ENCODE measurements at regions not wholly inside any gene's neighbourhood (a gene's known extent, or its start where the extent isn't known, plus 50 kb on each side); places are given as distances from the start of the nearest gene placed in this dataset.

DNA sequence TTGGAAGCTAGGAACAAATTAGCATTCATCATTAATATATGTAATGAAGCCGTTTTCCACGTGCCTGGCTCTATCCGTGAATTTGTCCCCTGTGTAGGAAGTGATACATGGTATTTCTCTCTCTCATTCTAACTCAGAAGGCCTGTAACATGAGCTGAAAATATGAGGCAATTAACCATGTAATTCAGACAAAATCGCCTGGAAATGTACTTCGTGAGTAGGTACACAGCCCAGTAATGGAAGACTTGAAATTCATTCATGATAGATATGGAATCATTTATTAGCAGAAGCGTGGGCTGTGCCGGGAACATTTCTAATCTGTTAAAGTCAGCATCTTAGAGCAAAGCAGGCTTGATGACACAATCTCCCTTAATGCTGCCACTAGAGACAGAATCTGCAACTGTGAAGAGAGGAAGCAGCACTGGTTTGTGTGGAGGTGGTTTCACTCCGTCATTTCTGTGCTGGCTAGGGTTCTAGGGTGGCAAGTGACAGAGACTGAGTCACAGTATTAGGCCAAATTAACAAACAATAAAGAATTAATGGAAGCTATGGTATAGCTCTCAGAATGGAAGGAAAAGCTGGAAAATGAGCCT lies 225.0 kb upstream of the PROK2 start:
- intact Hi-C loops (cut with DNase I): no loop called here
- no peak for DNase-seq (ENCODE audit: low spot score)

DNA sequence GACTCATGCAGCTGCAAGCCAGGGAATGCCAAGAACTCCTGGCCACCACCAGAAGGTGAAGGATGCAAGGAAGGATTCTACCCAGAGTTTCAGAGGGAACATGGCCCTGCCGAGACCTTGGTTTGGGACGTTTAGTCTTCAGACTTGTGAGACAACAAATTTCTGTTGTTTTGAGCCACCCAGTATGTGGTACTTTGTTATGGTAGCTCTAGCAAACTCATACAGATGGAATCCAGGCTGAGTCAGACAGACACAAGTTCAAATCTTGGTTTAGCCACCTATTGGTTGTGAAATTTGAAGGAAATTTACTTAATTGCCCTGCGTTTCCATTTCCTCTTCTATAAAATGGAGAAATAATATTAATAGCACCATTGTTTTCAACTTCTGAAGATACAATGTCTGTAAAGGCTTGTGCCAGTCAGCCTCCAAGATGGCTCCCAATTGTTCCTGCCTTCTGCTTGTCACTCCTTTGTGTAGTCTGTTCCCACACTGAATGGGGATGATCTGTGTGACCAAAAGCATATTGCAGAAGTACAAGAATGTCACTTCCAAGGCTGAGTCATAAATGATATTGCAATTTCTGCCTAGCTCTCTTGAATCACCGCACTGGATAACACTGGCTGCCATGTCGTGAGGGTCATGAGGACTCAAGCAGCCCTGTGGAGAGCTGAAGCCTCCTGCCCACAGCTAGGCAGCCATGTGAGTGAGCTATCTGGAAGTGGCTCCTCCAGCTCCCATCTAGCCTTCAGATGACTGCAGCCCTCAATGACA lies 223.5 kb upstream of the PROK2 start:
- no peak for DNase-seq (ENCODE audit: low spot score)
- intact Hi-C loops (cut with DNase I): no loop called here

DNA sequence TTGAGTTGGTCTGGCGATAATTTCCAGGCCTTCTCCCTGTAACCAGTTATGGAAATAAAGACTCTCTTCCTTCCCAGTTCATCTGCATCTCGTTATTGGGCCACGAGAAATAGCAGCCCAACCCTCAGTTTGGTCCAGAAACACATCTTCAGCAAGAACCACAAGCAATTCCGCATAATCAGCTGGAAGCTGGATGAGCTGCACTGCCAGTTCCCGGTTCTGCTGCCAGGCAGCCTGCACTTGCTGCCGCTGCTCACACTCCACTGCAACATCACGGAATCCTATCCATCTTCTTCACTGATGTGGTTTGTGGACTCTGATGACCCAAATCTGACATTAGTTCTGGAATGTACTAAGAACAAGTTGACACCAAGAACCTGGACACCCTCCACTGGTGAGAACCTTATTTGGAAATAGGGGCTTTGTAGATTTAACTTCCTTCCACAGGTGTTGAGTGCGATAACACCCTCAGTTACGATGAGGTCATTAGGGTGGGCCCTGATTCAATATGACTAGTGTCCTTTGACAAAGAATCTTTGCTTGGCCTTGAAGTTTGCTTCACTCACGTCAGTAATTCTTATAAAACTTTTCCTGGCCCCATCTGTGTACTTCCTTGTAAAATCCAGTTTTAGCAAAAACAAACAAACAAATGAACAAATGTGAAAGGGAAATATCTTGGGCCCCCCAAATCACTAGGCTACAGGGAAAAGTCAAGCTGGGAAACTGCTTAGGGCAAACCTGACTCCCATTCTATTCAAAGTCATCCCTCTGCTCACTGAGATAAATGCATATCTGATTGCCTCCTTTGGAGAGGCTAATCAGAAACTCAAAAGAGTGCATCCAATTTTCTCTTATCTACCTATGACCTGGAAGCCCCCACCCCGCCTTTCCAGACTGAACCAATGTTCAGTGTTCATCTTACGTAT lies 221.9 kb upstream of the PROK2 start:
- intact Hi-C loops (cut with DNase I): no loop called here
- DNase-seq (ENCODE audit: low spot score): no peak

DNA sequence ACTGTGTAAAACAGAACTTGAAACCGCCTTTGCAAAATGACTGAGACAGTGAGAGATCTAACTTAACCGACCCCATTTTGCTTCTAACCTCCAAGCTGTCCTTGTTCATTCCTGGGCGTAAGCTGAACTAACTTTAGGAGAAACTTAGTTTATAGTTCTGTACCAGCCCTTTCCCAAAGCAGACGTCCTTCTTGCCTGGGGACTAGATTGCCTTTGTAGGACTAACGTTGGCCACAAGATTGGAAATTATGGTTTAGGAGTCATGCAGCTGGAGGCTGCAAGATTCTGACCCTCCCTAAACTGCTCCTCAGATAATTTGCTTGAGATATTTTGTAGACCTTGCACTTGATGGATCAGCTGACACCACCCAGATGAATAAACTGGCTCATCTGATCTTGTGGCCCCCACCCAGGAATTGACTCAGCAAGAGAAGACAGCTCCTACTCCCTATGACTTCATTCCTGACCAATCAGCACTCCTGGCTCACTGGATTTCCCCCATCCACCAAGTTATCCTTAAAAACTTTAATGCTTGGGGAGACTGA lies 219.9 kb upstream of the PROK2 start:
- DNase-seq (ENCODE audit: low spot score): no peak
- intact Hi-C loops (cut with DNase I): no loop called here

DNA sequence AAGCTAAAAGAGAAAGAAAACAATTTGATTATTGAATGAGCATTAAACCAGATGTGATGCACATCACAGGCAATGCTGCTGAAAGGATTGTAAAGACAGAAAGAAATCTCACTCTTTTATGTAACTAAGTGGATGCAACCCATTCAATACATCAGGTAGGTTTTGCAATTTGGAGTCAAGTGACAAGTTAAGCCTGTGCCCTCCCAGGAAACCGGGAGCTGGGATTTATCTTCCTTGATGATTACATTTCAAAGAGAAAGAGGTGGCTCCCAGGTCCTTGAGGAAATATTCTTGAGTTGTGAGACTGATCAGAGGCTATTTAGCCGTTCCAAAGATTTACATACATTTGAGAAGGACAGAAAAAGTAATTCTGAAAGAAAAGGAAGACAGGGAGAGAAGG lies 219.0 kb upstream of the PROK2 start:
- intact Hi-C loops (cut with DNase I): no loop called here
- no peak for DNase-seq (ENCODE audit: low spot score)

DNA sequence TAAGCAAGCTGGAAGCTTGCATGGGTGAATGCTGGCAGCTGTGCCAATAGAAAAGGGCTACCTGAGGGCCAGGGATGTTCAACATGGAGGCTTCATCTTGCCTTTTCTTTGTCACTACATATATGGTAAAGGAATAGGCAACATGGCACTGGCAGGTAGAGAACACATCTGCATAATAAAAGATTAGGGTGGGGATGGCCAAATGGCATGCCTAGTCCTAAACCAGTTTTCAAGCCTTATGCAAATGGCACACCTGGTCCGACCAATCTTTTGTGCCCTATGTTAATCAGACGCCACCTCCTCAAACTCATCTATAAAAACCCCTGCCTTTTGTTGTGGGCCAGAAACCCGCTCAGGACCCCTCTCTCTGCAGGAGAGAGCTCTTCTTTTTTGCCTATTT lies 216.8 kb upstream of the PROK2 start:
- no peak for DNase-seq (ENCODE audit: low spot score)
- intact Hi-C loops (cut with DNase I): no loop called here

DNA sequence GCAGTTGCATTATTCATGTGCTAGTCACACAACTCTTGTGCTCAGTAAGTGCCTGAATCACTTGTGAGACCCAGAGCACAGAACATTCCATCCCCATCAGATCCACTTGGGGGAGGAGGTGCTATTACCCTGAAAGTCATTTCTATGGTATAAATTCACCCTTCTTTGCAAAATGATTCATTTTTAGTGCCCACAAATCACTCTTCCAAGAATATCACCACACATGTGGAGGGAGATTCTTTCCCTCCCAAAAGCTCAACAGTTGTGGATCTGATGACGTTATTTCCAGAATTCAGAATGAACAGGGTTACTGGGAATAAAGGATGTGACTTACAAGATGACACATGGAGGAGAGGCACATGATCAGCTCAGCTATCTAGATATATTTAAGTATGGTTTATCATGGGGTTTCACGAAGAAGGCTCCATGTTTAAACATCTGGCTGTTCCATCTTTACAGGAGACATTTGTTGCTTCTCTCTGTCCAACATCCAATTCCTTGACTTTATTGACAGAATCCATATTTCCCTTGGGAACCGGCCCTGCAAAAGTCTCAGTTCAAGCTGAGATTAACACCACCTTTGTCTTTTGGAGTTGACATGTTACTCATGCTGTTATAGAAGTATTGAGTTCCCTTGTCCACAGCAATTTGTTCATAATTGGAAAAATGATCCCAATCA lies 214.2 kb upstream of the PROK2 start:
- no peak for DNase-seq (ENCODE audit: low spot score)
- intact Hi-C loops (cut with DNase I): no loop called here

DNA sequence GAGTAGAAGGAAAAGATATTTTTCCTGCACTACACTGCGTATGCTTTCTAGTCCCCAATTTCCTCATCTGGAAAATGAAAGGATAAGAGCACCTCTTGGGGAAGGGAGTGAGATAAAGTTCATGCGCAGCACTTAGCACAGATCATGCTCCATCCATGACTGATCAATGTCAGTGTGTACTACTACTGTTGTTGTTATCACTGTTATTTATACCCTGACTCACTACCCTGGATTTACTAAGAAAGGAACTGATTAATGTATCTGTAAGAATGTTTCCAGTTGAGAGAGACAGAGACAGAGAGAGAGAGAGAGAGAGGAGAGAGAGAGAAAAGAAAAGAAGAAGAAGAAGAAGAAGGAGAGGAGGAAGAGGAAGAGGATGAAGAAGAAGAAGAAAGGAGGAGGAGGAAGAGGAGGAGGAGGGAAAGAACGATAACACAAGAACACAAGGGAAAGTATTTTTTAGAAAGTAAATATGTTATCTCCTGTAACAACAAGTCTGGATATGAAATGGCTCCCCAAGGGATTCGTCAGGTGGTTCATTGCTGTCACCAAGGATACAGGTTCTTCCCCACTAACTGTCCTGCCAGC lies 212.2 kb upstream of the PROK2 start:
- intact Hi-C loops (cut with DNase I): no loop called here
- no peak for DNase-seq (ENCODE audit: low spot score)

DNA sequence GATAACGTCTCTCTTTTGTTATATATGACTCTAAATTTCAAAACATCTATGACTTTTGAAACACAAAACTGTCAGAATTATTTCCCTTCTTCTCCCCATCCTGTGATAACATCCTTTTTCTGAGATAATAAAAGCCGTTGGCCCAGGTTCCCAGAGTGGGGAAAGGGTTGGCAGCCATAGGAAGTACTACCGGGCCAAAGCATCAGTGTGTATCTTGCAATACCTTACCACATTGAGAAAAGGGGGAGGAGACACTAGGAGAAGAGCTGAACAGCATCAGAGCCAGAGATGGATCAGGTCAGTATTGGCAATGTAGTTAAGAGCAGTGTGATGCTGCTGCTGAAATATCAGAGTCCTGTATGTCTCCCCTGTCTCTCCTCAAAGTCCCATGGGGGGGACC lies 210.0 kb upstream of the PROK2 start:
- intact Hi-C loops (cut with DNase I): no loop called here
- no peak for DNase-seq (ENCODE audit: low spot score)

DNA sequence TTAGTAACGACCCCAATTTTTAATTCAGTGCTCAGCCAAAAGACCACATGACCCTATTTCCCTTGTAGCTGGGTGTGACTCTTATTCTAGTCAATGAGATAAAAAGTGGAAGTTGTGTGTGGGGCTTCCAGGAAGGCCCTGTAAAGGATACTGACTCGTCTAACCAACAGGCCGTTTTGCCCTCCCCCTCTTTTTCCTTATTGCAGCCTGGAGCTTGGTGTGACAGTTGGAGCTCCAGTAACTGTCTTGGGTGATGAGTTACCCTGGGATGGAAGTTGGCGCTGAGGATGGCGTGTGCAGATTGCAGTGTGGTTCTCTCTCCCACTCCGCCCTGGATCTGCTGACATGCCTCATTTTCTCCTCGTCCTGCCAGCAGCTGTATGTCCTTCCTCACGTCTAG lies 209.3 kb upstream of the PROK2 start:
- intact Hi-C loops (cut with DNase I): no loop called here
- no peak for DNase-seq (ENCODE audit: low spot score)

DNA sequence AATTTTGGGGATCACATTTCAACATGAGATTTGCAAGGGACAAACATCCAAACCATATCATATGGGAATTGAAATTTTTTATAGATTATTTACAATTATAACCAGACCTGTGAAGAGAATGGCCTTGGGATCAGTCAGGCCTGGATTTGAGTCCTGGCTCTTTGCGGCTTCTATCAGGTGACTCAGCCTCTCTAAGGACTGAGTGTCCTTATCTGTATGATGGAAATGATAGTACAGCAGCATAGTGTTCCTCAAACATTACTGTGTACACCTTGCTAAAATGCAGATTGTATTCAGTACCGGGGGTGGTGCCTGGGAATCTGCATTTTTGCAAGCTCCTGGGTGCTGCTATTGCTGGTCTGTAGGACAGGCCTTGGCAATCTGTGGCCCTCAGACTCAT lies 206.7 kb upstream of the PROK2 start:
- intact Hi-C loops (cut with DNase I): no loop called here
- DNase-seq (ENCODE audit: low spot score): no peak

DNA sequence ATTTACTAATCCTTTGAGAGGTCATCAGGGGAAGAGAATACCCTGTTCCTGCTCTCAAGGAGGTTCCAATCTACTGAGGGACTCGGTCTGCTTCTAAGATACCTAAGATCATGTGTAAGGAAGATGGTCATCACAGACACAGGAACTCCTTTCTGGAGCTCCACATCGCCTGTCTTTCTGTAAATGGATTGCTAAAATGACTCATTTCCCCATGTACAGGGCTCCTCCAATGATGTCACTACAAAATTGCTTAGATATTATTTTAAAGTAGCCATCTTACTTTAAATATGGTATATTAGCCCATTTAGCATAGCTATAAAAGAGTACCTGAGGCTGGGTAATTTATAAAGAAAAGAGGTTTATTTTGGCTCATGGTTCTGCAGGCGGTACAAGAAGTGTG lies 206.1 kb upstream of the PROK2 start:
- no peak for DNase-seq (ENCODE audit: low spot score)
- intact Hi-C loops (cut with DNase I): no loop called here

DNA sequence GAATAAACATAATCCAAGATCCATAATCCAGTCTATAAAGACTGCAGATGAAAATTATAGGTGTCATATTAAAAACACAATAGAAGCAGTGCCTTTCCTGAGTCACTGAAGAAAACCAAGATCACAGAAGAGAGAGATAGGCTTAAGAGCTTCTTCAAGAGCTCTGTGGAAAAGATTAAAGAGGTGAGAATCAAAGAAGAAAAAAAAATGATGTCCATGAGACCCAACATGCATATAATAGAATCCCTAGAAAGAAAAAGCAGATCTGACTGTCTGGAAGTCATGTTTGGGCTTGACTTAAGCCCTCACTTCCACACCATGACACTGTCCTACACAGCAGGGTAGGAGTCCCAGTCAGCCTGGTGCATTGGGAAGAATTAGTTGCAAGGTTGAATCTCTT lies 205.6 kb upstream of the PROK2 start:
- DNase-seq (ENCODE audit: low spot score): no peak
- intact Hi-C loops (cut with DNase I): no loop called here

DNA sequence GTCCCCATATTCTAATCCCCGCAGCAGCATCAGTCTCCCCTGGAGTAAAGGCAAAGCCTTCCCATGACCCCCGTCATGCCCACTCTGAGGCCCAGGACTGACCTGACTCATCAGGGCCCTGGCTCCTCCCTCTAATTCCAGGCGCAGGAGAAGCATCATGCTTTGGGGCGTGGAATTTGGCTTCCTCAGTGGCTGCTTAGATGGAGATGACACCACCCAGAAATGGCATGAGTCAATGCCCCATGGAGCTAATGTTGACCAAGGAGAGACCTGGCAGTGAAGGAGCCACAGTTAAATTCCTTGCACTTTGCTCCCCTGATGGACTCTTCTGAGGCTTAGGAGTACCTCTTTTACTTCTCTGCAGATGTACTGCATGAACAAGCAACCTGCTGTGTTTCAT lies 204.2 kb upstream of the PROK2 start:
- intact Hi-C loops (cut with DNase I): no loop called here
- DNase-seq (ENCODE audit: low spot score): no peak

DNA sequence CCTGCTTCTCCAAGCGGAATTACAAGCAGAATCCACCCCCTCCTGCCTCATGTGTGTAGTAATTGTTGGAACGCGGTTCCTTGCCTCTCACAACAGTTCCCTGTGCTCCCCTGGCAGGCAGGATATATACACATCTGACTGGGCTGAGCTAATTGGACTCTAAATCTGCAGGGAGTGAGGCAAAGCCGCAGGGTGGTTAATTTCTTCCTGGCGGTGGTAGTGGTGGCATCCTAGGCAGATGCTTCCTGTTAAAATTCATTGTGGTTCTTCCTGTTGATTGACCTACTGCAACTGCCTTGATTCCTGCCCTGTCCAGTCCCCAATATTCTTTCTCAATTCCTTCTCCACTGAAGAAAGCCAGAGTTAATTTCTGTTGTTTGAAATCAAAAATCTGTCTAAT lies 202.9 kb upstream of the PROK2 start:
- intact Hi-C loops (cut with DNase I): no loop called here
- DNase-seq (ENCODE audit: low spot score): no peak

DNA sequence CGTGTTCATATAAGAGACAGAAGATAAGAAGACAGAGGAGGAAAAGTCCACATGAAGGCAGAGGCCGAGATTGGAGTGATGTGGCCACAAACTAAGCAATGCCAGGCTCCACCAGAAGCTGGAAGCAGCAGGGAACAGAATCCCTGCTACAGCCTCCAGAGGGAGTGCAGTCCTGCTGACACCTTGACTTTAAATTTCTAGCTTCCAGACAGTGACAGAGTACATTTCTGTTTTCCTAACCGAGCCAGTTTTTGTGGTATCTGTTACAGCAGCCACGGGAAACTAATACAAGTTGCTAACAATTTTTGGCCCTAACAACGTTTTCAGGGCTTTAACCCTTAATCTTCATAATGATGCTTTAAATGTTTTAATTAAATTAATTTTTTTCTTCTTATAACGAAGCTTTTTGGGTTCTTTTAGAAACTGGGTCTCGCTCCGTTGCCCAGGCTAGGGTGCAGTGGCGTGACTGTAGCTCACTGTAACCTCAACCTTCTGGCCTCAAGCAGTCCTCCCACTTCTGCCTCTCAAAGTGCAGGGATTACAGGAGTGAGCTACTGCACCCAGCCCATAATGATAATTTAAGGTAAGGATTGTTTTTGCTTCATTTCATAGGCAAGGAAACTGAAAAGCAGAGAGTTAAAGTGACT lies 202.3 kb upstream of the PROK2 start:
- intact Hi-C loops (cut with DNase I): no loop called here
- DNase-seq (ENCODE audit: low spot score): no peak

DNA sequence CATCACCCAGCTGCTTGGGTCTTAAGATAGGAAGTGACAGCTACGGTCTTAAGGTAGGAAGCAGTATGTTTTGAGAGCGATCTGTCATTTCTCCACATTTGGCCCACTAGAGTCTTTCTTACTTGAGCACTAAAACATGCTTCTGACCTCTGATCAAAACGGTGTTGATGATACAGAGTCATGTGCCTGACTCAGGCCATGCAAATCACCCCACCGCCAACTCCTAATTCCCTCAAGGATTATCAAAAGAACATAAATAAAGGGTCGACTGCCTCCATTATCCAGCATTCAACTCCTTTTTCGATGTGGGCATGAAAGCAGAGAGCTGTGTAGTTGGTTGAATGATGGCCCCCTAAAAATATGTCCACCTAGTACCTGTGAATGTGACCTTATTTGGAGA lies 201.7 kb upstream of the PROK2 start:
- DNase-seq (ENCODE audit: low spot score): no peak
- intact Hi-C loops (cut with DNase I): no loop called here

DNA sequence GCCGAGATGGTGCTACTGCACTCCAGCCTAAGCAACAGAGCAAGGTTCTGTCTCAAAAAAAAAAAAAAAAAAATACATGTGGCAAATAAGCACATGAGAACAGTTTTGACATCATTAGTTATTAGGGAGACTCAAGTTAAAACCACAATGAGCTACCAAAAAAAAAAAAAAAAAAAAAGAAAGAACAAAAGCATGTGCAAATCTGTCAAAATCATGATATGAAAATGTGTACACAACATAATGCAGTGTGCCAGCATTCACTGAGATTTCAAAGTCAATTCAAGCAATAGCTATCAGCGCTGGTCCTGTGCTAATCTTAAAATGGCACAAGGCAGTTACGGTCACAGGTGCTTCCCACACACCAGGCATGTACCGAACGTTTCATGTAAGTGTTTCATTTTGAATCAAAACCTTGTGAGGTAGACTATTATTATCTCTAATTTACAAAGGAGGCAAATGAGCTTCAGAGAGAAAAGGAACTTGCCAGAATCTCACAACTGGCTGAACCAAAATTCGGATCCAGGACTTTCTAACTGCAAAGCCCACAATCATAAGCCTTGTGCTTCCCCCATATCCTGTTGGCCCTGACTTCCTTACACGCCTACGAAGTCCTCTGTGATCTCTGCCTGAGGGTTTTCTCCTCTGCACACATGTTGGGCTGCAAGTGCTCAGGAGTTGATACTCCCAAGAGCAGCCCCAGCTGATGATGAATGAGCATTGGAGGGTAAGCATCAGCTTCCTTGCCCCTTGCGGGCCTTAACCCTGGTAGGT lies 200.1 kb upstream of the PROK2 start:
- DNase-seq (ENCODE audit: low spot score): no peak
- intact Hi-C loops (cut with DNase I): no loop called here

Data from cardiac septum (tissue), 1 donor.